ENCODE measurements at regions not wholly inside any gene's neighbourhood (a gene's known extent, or its start where the extent isn't known, plus 50 kb on each side); places are given as distances from the start of the nearest gene placed in this dataset.

DNA sequence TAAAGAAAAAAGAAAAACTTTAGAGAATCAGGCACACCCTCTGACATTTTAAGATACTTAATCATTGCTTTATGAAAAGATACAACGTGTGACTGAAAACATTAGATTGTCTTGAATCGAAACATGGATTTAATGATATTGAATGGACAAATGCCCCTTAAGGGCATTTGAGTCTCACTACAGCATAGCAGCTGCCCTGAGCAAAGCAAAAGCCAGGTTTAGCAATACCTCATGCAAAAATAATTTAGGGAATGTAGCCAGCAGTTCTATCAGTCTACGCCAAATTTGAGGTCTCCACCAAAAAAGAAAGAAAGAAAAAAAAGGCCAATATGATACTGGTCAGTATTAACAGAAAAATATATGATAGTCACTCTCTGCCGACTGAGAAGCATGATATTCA is 56.6 kb upstream of the LMNB1 start:
- H3K9me3 ChIP-seq (ENCODE audit: low read length): no peaks in the 10 kb centered on the region

DNA sequence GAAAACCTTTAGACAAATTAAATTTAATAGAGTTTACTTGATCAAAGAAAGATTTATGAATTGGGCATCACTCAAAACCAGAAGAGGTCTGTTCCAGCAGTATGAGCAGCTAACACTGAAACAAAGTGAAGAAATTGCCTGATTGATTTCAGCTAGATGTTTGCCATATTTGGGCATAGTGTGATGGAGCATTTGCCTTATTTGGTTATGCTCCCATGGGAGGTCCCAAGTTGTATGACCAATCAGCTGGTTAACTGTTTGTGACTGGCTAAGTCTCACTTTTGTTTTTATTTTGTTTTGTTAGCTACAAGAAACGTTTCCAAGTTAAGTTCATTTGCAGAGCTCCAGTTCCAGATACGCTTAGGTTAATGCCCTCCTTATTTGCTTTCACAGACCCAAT is 53.3 kb upstream of the LMNB1 start:
- no peaks in the 10 kb centered on the region for H3K79me2 ChIP-seq (ENCODE audit: insufficient read depth, low read length)
- no peaks in the 10 kb centered on the region for H3K9me2 ChIP-seq (ENCODE audit: low read depth, low read length)
- H3K9ac ChIP-seq (ENCODE audit: low read length): no peak overlapping the region
- H3K4me3 ChIP-seq (ENCODE audit: low read depth, low read length, poor library complexity, severe bottlenecking): no peak overlapping the region
- no peak overlapping the region for H3K4me2 ChIP-seq (ENCODE audit: low read length)
- no peaks in the 10 kb centered on the region for H4K20me1 ChIP-seq (ENCODE audit: insufficient read depth, low read length)
- H3F3A ChIP-seq (ENCODE audit: insufficient read depth, low read length): no peaks in the 10 kb centered on the region
- H3K27me3 ChIP-seq (ENCODE audit: insufficient read depth, low read length): no peaks in the 10 kb centered on the region
- H3K27ac ChIP-seq (ENCODE audit: low read depth, low read length, poor library complexity, severe bottlenecking): no peak overlapping the region
- TF ChIP-seq EZH2 (IDR thresholded peaks at IDR 0.05; ENCODE audit: borderline replicate concordance, low read length): no peak
- TF ChIP-seq, protein P1, sequence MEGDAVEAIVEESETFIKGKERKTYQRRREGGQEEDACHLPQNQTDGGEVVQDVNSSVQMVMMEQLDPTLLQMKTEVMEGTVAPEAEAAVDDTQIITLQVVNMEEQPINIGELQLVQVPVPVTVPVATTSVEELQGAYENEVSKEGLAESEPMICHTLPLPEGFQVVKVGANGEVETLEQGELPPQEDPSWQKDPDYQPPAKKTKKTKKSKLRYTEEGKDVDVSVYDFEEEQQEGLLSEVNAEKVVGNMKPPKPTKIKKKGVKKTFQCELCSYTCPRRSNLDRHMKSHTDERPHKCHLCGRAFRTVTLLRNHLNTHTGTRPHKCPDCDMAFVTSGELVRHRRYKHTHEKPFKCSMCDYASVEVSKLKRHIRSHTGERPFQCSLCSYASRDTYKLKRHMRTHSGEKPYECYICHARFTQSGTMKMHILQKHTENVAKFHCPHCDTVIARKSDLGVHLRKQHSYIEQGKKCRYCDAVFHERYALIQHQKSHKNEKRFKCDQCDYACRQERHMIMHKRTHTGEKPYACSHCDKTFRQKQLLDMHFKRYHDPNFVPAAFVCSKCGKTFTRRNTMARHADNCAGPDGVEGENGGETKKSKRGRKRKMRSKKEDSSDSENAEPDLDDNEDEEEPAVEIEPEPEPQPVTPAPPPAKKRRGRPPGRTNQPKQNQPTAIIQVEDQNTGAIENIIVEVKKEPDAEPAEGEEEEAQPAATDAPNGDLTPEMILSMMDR (IDR thresholded peaks at IDR 0.05; ENCODE audit: low read length): no peak
- H3K36me3 ChIP-seq (ENCODE audit: insufficient read depth, low read length): no peaks in the 10 kb centered on the region
- H2AFZ ChIP-seq (ENCODE audit: low read length): no peak overlapping the region
- no peaks in the 10 kb centered on the region for H3K9me3 ChIP-seq (ENCODE audit: low read length)
- no peaks in the 10 kb centered on the region for H3K4me1 ChIP-seq (ENCODE audit: insufficient read depth, low read length, severe bottlenecking)

More for the DNA sequence above, 56.6 kb upstream of the LMNB1 start:
- no peak overlapping the region for H3K9ac ChIP-seq (ENCODE audit: low read length)
- H2AFZ ChIP-seq (ENCODE audit: low read length): no peak overlapping the region
- TF ChIP-seq, protein P1 (IDR thresholded peaks at IDR 0.05; ENCODE audit: low read length): no peak
- TF ChIP-seq EZH2 (IDR thresholded peaks at IDR 0.05; ENCODE audit: borderline replicate concordance, low read length): no peak
- H3K27me3 ChIP-seq (ENCODE audit: insufficient read depth, low read length): no peaks in the 10 kb centered on the region
- H3K36me3 ChIP-seq (ENCODE audit: insufficient read depth, low read length): no peaks in the 10 kb centered on the region
- no peak overlapping the region for H3K4me3 ChIP-seq (ENCODE audit: low read depth, low read length, poor library complexity, severe bottlenecking)
- no peaks in the 10 kb centered on the region for H3K4me1 ChIP-seq (ENCODE audit: insufficient read depth, low read length, severe bottlenecking)
- no peaks in the 10 kb centered on the region for H3F3A ChIP-seq (ENCODE audit: insufficient read depth, low read length)
- no peak overlapping the region for H3K4me2 ChIP-seq (ENCODE audit: low read length)
- no peaks in the 10 kb centered on the region for H3K79me2 ChIP-seq (ENCODE audit: insufficient read depth, low read length)
- H4K20me1 ChIP-seq (ENCODE audit: insufficient read depth, low read length): no peaks in the 10 kb centered on the region
- H3K27ac ChIP-seq (ENCODE audit: low read depth, low read length, poor library complexity, severe bottlenecking): no peak overlapping the region
- no peaks in the 10 kb centered on the region for H3K9me2 ChIP-seq (ENCODE audit: low read depth, low read length)

Data from OCI-LY1 (cell line).